GM23338 (cell line): ENCODE measurements at regions not wholly inside any gene's neighbourhood (a gene's known extent, or its start where the extent isn't known, plus 50 kb on each side); places are given as distances from the start of the nearest gene placed in this dataset.

Source experiments
- CREB1 ChIP-seq: fragments of 250-450 bp; sonication (Bioruptor Pico); IDR thresholded peaks from 2 replicates; pipeline ENCODE4 v1.5.0; 2020; ENCODE audit warnings: low read depth, mild to moderate bottlenecking, moderate library complexity
- EZH2 ChIP-seq: fragments of 200-600 bp; sonication (generic); IDR thresholded peaks from one replicate; pipeline ENCODE4 v1.8.0; 2017; ENCODE audit warnings: antibody characterized with exemption, mild to moderate bottlenecking, low read depth; ENCODE audit not compliant: unreplicated experiment
- EZH2phosphoT487 ChIP-seq: fragments of 200-600 bp; sonication (generic); IDR thresholded peaks from one replicate; pipeline ENCODE4 v1.8.1; 2018; ENCODE audit warnings: antibody characterized with exemption; ENCODE audit not compliant: unreplicated experiment
- POLR2AphosphoS5 ChIP-seq: IDR thresholded peaks from 2 replicates; pipeline ENCODE4 v1.6.1; 2016; ENCODE audit warnings: antibody characterized with exemption, low read depth
- TF ChIP-seq, protein P1 (sequence below), 2 experiments: fragments of 200-600 bp in 1 of 2; sonication (generic) in 1 of 2; conservative IDR thresholded peaks; 2 replicates each; pipeline versions ENCODE4 v1.5.1 to v1.6.1; 2016 to 2017; ENCODE audit warnings: antibody characterized with exemption in 2 of 2, low read depth in 2 of 2, mild to moderate bottlenecking in 2 of 2, moderate library complexity in 1 of 2
- TF ChIP-seq, protein P2 (sequence below): IDR thresholded peaks from 2 replicates; pipeline ENCODE4 v1.6.1; 2016; ENCODE audit warnings: antibody characterized with exemption

DNA sequence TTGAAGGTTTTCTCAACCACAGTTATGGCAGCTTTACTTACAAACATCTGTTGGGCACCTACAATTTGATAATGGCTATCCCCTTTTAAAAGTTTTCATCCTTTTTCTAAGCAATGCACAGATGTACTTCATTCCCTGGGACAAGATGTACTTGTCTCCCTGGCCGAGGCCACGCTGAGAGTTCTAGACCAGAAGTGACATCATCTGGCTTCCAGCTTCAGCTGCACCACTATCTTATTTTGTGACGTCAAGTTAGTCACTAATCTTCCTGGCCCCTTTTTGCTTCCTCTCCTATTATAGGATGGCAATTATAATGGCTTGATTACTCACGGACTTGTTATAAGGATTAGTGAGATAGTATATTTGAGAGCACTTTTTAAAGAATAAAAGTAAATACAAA lies 386.4 kb downstream of the BCL11A start:
- TF ChIP-seq, protein P1, sequence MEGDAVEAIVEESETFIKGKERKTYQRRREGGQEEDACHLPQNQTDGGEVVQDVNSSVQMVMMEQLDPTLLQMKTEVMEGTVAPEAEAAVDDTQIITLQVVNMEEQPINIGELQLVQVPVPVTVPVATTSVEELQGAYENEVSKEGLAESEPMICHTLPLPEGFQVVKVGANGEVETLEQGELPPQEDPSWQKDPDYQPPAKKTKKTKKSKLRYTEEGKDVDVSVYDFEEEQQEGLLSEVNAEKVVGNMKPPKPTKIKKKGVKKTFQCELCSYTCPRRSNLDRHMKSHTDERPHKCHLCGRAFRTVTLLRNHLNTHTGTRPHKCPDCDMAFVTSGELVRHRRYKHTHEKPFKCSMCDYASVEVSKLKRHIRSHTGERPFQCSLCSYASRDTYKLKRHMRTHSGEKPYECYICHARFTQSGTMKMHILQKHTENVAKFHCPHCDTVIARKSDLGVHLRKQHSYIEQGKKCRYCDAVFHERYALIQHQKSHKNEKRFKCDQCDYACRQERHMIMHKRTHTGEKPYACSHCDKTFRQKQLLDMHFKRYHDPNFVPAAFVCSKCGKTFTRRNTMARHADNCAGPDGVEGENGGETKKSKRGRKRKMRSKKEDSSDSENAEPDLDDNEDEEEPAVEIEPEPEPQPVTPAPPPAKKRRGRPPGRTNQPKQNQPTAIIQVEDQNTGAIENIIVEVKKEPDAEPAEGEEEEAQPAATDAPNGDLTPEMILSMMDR (conservative IDR thresholded peaks at IDR 0.05; ENCODE audit: low read depth in 2 of 2): no peak
- TF ChIP-seq EZH2phosphoT487 (no peak), POLR2AphosphoS5 (no peak), CREB1 (CRISPR knock-in tag) (no peak), EZH2 (no peak)
- TF ChIP-seq, protein P2, sequence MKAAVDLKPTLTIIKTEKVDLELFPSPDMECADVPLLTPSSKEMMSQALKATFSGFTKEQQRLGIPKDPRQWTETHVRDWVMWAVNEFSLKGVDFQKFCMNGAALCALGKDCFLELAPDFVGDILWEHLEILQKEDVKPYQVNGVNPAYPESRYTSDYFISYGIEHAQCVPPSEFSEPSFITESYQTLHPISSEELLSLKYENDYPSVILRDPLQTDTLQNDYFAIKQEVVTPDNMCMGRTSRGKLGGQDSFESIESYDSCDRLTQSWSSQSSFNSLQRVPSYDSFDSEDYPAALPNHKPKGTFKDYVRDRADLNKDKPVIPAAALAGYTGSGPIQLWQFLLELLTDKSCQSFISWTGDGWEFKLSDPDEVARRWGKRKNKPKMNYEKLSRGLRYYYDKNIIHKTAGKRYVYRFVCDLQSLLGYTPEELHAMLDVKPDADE: no peak
